Progenitor cell of endocrine pancreas (in vitro differentiated cells): ENCODE measurements at regions not wholly inside any gene's neighbourhood (a gene's known extent, or its start where the extent isn't known, plus 50 kb on each side); places are given as distances from the start of the nearest gene placed in this dataset.

Experiments used
- DNase-seq: peaks from one replicate; pipeline ENCODE4 v3.0.0; 2021; ENCODE audit warnings: low spot score; ENCODE audit not compliant: unreplicated experiment
- H3K27ac Mint-ChIP-seq: 2 replicates; pipeline ENCODE4 v1.8.0; 2021; ENCODE audit warnings: mild to moderate bottlenecking, moderate library complexity, mixed read lengths
- H3K27me3 Mint-ChIP-seq: 2 replicates; pipeline ENCODE4 v1.8.0; 2021; ENCODE audit warnings: mixed read lengths
- H3K36me3 Mint-ChIP-seq: 2 replicates; pipeline ENCODE4 v1.8.0; 2022; ENCODE audit warnings: mixed read lengths; ENCODE audit not compliant: insufficient read depth
- H3K4me1 Mint-ChIP-seq: 2 replicates; pipeline ENCODE4 v1.8.0; 2021; ENCODE audit warnings: low read depth, mixed read lengths
- H3K4me3 Mint-ChIP-seq: 2 replicates; pipeline ENCODE4 v1.8.0; 2021; ENCODE audit warnings: low read depth, mild to moderate bottlenecking, moderate library complexity, mixed read lengths
- H3K9me3 Mint-ChIP-seq: 2 replicates; pipeline ENCODE4 v1.8.0; 2021; ENCODE audit warnings: low read depth, mixed read lengths
- TF ChIP-seq, protein P1 (sequence below): fragments of 200-600 bp; sonication (generic); IDR thresholded peaks from one replicate; pipeline ENCODE4 v1.5.0; 2021; ENCODE audit warnings: antibody characterized with exemption, mild to moderate bottlenecking; ENCODE audit not compliant: unreplicated experiment

- TF ChIP-seq, protein P1, sequence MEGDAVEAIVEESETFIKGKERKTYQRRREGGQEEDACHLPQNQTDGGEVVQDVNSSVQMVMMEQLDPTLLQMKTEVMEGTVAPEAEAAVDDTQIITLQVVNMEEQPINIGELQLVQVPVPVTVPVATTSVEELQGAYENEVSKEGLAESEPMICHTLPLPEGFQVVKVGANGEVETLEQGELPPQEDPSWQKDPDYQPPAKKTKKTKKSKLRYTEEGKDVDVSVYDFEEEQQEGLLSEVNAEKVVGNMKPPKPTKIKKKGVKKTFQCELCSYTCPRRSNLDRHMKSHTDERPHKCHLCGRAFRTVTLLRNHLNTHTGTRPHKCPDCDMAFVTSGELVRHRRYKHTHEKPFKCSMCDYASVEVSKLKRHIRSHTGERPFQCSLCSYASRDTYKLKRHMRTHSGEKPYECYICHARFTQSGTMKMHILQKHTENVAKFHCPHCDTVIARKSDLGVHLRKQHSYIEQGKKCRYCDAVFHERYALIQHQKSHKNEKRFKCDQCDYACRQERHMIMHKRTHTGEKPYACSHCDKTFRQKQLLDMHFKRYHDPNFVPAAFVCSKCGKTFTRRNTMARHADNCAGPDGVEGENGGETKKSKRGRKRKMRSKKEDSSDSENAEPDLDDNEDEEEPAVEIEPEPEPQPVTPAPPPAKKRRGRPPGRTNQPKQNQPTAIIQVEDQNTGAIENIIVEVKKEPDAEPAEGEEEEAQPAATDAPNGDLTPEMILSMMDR, result no peak
- Mint-ChIP-seq H3K4me3 (no peak overlapping the region), H3K27me3 (no peaks in the 10 kb centered on the region), H3K9me3 (peaks cover 21% of the 10 kb centered on the region), H3K27ac (no peak overlapping the region), H3K36me3 (peaks cover 2% of the 10 kb centered on the region), H3K4me1 (peaks cover 10% of the 10 kb centered on the region)
- DNase-seq, result no peak
These were observed 323.6 kb downstream of the AASDHPPT start for GRCh38 chr11:106400949-106401570.

- H3K4me3 Mint-ChIP-seq, result no peak overlapping the region
- H3K9me3 Mint-ChIP-seq, result peaks cover 18% of the 10 kb centered on the region
- no peaks in the 10 kb centered on the region for H3K27me3 Mint-ChIP-seq
- peaks cover 1% of the 10 kb centered on the region for H3K36me3 Mint-ChIP-seq
- H3K27ac Mint-ChIP-seq, result no peak overlapping the region
- no peak for DNase-seq
- no peaks in the 10 kb centered on the region for H3K4me1 Mint-ChIP-seq
- TF ChIP-seq, protein P1, result no peak
These were observed 326.3 kb downstream of the AASDHPPT start for GRCh38 chr11:106403751-106404150.

GRCh38 chr11:106409222-106409621, 331.8 kb downstream of the AASDHPPT start:
- TF ChIP-seq, protein P1, result no peak
- Mint-ChIP-seq H3K9me3 (peaks cover 13% of the 10 kb centered on the region), H3K36me3 (no peaks in the 10 kb centered on the region), H3K27me3 (no peaks in the 10 kb centered on the region), H3K4me1 (no peaks in the 10 kb centered on the region), H3K4me3 (no peak overlapping the region), H3K27ac (no peak overlapping the region)
- no peak for DNase-seq

- TF ChIP-seq, protein P1, result no peak
- no peak for DNase-seq
- H3K27me3 Mint-ChIP-seq, result no peaks in the 10 kb centered on the region
- no peak overlapping the region for H3K27ac Mint-ChIP-seq
- H3K9me3 Mint-ChIP-seq, result peaks cover 10% of the 10 kb centered on the region
- no peak overlapping the region for H3K4me3 Mint-ChIP-seq
- no peaks in the 10 kb centered on the region for H3K36me3 Mint-ChIP-seq
- peaks cover 2% of the 10 kb centered on the region for H3K4me1 Mint-ChIP-seq
These were observed 332.2 kb downstream of the AASDHPPT start for GRCh38 chr11:106409671-106410070.

DNA sequence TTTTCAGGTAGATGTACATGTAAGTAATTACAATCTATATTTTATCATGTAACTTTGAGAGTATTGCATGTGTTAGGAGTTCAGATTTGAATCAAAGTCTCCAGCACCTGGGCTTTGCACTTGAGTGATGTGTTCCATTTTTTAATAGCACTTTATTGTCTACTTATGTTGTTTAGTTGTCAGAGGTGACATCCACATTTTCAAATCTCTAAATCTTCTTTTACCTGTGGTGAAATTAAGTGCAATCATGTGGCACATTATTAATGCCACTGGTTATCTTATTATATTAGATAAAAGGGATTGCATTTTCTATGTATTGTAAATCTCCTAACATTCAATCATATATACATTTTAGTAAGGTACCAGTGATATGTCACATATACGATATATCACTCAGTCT, 333.4 kb downstream of the AASDHPPT start:
- TF ChIP-seq, protein P1, result no peak
- Mint-ChIP-seq H3K9me3 (peaks cover 4% of the 10 kb centered on the region), H3K27ac (no peak overlapping the region), H3K4me3 (no peak overlapping the region), H3K4me1 (peaks cover 7% of the 10 kb centered on the region), H3K36me3 (no peaks in the 10 kb centered on the region), H3K27me3 (no peaks in the 10 kb centered on the region)
- no peak for DNase-seq
